Keratinocyte (primary cell): ENCODE measurements at regions not wholly inside any gene's neighbourhood (a gene's known extent, or its start where the extent isn't known, plus 50 kb on each side); places are given as distances from the start of the nearest gene placed in this dataset.

Source experiments
- DNase-seq: peaks from one replicate; pipeline ENCODE4 v3.0.0-alpha.2; 2011; ENCODE audit warnings: low read depth, missing footprints, low spot score
- FAIRE-seq: peaks from 2 replicates; lab custom pipeline; 2011; peaks lifted over from hg19 to GRCh38; lab: Jason Lieb, UNC
- H2AFZ ChIP-seq: 2 replicates; pipeline ENCODE4 v1.6.0; 2012; ENCODE audit warnings: low read length, control low read depth, inconsistent platforms; ENCODE audit not compliant: control insufficient read depth
- H3K27ac ChIP-seq: 2 replicates; pipeline ENCODE4 v1.5.1; 2011; ENCODE audit warnings: low read length; ENCODE audit not compliant: control insufficient read depth, insufficient read depth
- H3K27me3 ChIP-seq: 3 replicates; pipeline ENCODE4 v1.6.0; 2011; ENCODE audit warnings: low read length; ENCODE audit not compliant: control insufficient read depth, insufficient read depth; ENCODE audit errors: extremely low read depth
- H3K36me3 ChIP-seq, 2 experiments: 2 replicates in 1 of 2; 3 replicates in 1 of 2; pipeline ENCODE4 v1.5.1; 2011; ENCODE audit warnings: low read length in 2 of 2, mild to moderate bottlenecking in 1 of 2; ENCODE audit not compliant: control insufficient read depth in 2 of 2, insufficient read depth in 2 of 2; ENCODE audit errors: extremely low read depth in 1 of 2
- H3K4me1 ChIP-seq: 3 replicates; pipeline ENCODE4 v1.5.1; 2011; ENCODE audit warnings: low read length; ENCODE audit not compliant: control insufficient read depth, insufficient read depth; ENCODE audit errors: extremely low read depth
- H3K4me2 ChIP-seq: 3 replicates; pipeline ENCODE4 v1.6.0; 2011; ENCODE audit warnings: low read depth, low read length; ENCODE audit not compliant: control insufficient read depth, insufficient read depth; ENCODE audit errors: extremely low read depth
- H3K4me3 ChIP-seq, 3 experiments: fragments of 200-600 bp in 1 of 3; sonication (generic) in 1 of 3; 2 replicates in 2 of 3; 3 replicates in 1 of 3; pipeline ENCODE4 v1.5.1; 2011 to 2016; ENCODE audit warnings: low read length in 3 of 3, mild to moderate bottlenecking in 3 of 3, control low read depth in 2 of 3, inconsistent platforms in 1 of 3, low read depth in 1 of 3, mixed read lengths in 1 of 3, mixed run types in 1 of 3, moderate library complexity in 1 of 3; ENCODE audit not compliant: control insufficient read depth in 2 of 3, insufficient read depth in 2 of 3; ENCODE audit errors: extremely low read depth in 1 of 3
- H3K79me2 ChIP-seq: 2 replicates; pipeline ENCODE4 v1.6.0; 2012; ENCODE audit warnings: low read length; ENCODE audit not compliant: control insufficient read depth, insufficient read depth
- H3K9ac ChIP-seq: 3 replicates; pipeline ENCODE4 v1.6.0; 2011; ENCODE audit warnings: low read length; ENCODE audit not compliant: control insufficient read depth, insufficient read depth; ENCODE audit errors: extremely low read depth
- H3K9me1 ChIP-seq: 3 replicates; pipeline ENCODE4 v1.6.0; 2011; ENCODE audit warnings: low read length; ENCODE audit not compliant: control insufficient read depth, insufficient read depth; ENCODE audit errors: extremely low read depth
- H3K9me3 ChIP-seq: 2 replicates; pipeline ENCODE4 v1.5.1; 2012; ENCODE audit warnings: low read depth, low read length; ENCODE audit not compliant: control insufficient read depth
- H4K20me1 ChIP-seq: 3 replicates; pipeline ENCODE4 v1.6.0; 2011; ENCODE audit warnings: low read length; ENCODE audit not compliant: control insufficient read depth, insufficient read depth; ENCODE audit errors: extremely low read depth
- CTCF ChIP-seq, 3 experiments: IDR thresholded peaks in 1 of 3; conservative IDR thresholded peaks in 1 of 3; optimal IDR thresholded peaks in 1 of 3; 2 replicates in 2 of 3; 3 replicates in 1 of 3; pipeline versions ENCODE3 to v1.5.1; 2011; ENCODE audit warnings: low read length in 3 of 3, mild to moderate bottlenecking in 3 of 3, moderate library complexity in 2 of 3, control low read depth in 1 of 3, inconsistent platforms in 1 of 3; ENCODE audit not compliant: insufficient read depth in 2 of 3; ENCODE audit errors: extremely low read depth in 1 of 3
- EZH2 ChIP-seq: IDR thresholded peaks from one replicate; pipeline ENCODE4 v1.6.1; 2012; ENCODE audit warnings: inconsistent platforms, mild to moderate bottlenecking, low read length, moderate library complexity
- dilution Hi-C: fragments of 300-500 bp; cut with MboI; formaldehyde crosslinking; loops from one replicate; pipeline ENCODE4 v1.7.0; 2020; ENCODE audit warnings: low sequenced_read_pairs; ENCODE audit not compliant: extremely low pct_ligation_motif_present

- Histone ChIP-seq H3K36me3 (no peaks in the 10 kb centered on the region), H4K20me1 (no peaks in the 10 kb centered on the region), H3K4me3 (no peak overlapping the region), H2AFZ (peak overlapping the region; percentile 29), H3K9me1 (no peaks in the 10 kb centered on the region), H3K79me2 (no peaks in the 10 kb centered on the region), H3K27ac (peak overlapping the region; percentile 91), H3K4me2 (peak overlapping the region; percentile 29), H3K4me1 (peaks cover 43% of the 10 kb centered on the region), H3K27me3 (no peaks in the 10 kb centered on the region), H3K9me3 (no peaks in the 10 kb centered on the region), H3K9ac (peak overlapping the region; percentile 23)
- TF ChIP-seq EZH2 (no peak), CTCF (optimal IDR thresholded peaks at IDR 0.05 in 1 of 3, IDR thresholded peaks at IDR 0.05 in 1 of 3, conservative IDR thresholded peaks at IDR 0.05 in 1 of 3; ENCODE audit: extremely low read depth in 1 of 3, insufficient read depth in 2 of 3, low read length in 3 of 3) (no peak)
- DNase-seq (no peak), FAIRE-seq (no peak)
- dilution Hi-C loops: no loop called here
These were observed 60.8 kb upstream of the RNF152 start for GRCh38 chr18:61953641-61954040.

GRCh38 chr18:61953161-61953560 is 60.4 kb upstream of the RNF152 start:
- H3K4me2 ChIP-seq: peak overlapping the region; percentile 29

More at GRCh38 chr18:61953161-61953560, 60.4 kb upstream of the RNF152 start:
- no peaks in the 10 kb centered on the region for H3K36me3 ChIP-seq
- peak; percentile 72 for FAIRE-seq
- dilution Hi-C loops: no loop called here
- H3K4me3 ChIP-seq: peak overlapping the region in 2 of 3 experiments; percentile 16 to 31
- H3K79me2 ChIP-seq: no peaks in the 10 kb centered on the region
- peaks cover 48% of the 10 kb centered on the region for H3K4me1 ChIP-seq
- DNase-seq: no peak
- H3K27me3 ChIP-seq: no peaks in the 10 kb centered on the region
- H3K9me1 ChIP-seq: no peaks in the 10 kb centered on the region
- H3K9ac ChIP-seq: peak overlapping the region; percentile 23
- H2AFZ ChIP-seq: no peak overlapping the region
- H4K20me1 ChIP-seq: no peaks in the 10 kb centered on the region
- TF ChIP-seq EZH2: no peak
- no peak for TF ChIP-seq CTCF (optimal IDR thresholded peaks at IDR 0.05 in 1 of 3, IDR thresholded peaks at IDR 0.05 in 1 of 3, conservative IDR thresholded peaks at IDR 0.05 in 1 of 3; ENCODE audit: extremely low read depth in 1 of 3, insufficient read depth in 2 of 3, low read length in 3 of 3)
- H3K27ac ChIP-seq: peak overlapping the region; percentile 91
- H3K9me3 ChIP-seq: no peaks in the 10 kb centered on the region
